ENCODE measurements at regions not wholly inside any gene's neighbourhood (a gene's known extent, or its start where the extent isn't known, plus 50 kb on each side); places are given as distances from the start of the nearest gene placed in this dataset.

GRCh38 chr10:123494301-123494808 lies 171.8 kb upstream of the GPR26 start:
- DNase-seq (ENCODE audit: extremely low spot score in 2 of 2): no peak
- H3K27me3 ChIP-seq: no peaks in the 10 kb centered on the region
- no peaks in the 10 kb centered on the region for H3K36me3 ChIP-seq
- TF ChIP-seq POLR2A (IDR thresholded peaks at IDR 0.05) (no peak), CTCF (IDR thresholded peaks at IDR 0.05) (no peak)
- H3K27ac ChIP-seq: no peak overlapping the region
- no peaks in the 10 kb centered on the region for H3K9me3 ChIP-seq
- H3K4me3 ChIP-seq: no peak overlapping the region
- no peaks in the 10 kb centered on the region for H3K4me1 ChIP-seq
- intact Hi-C loops (cut with DNase I): no loop called here

GRCh38 chr10:123496375-123496774 lies 169.8 kb upstream of the GPR26 start:
- H3K4me3 ChIP-seq: no peak overlapping the region
- no peaks in the 10 kb centered on the region for H3K27me3 ChIP-seq
- no peak overlapping the region for H3K27ac ChIP-seq
- no peaks in the 10 kb centered on the region for H3K9me3 ChIP-seq
- DNase-seq (ENCODE audit: extremely low spot score in 2 of 2): no peak
- H3K36me3 ChIP-seq: no peaks in the 10 kb centered on the region
- no peaks in the 10 kb centered on the region for H3K4me1 ChIP-seq
- TF ChIP-seq POLR2AphosphoS5 (IDR thresholded peaks at IDR 0.05; ENCODE audit: insufficient read depth in 1 of 2, low read depth in 1 of 2): no peak
- TF ChIP-seq POLR2A (IDR thresholded peaks at IDR 0.05): no peak
- TF ChIP-seq CTCF (IDR thresholded peaks at IDR 0.05): no peak
- intact Hi-C loops (cut with DNase I): no loop called here

GRCh38 chr10:123496996-123497660 lies 169.0 kb upstream of the GPR26 start:
- Histone ChIP-seq H3K4me1 (no peaks in the 10 kb centered on the region), H3K27ac (no peak overlapping the region), H3K4me3 (no peak overlapping the region), H3K27me3 (no peaks in the 10 kb centered on the region), H3K36me3 (no peaks in the 10 kb centered on the region), H3K9me3 (no peaks in the 10 kb centered on the region)
- TF ChIP-seq POLR2AphosphoS5 (IDR thresholded peaks at IDR 0.05; ENCODE audit: insufficient read depth in 1 of 2, low read depth in 1 of 2) (no peak), CTCF (IDR thresholded peaks at IDR 0.05) (no peak), POLR2A (IDR thresholded peaks at IDR 0.05) (no peak)
- intact Hi-C loops (cut with DNase I): no loop called here
- DNase-seq (ENCODE audit: extremely low spot score in 2 of 2): no peak

GRCh38 chr10:123500110-123500509 lies 166.0 kb upstream of the GPR26 start:
- peaks cover 22% of the 10 kb centered on the region for H3K4me1 ChIP-seq
- H3K36me3 ChIP-seq: no peaks in the 10 kb centered on the region
- H3K9me3 ChIP-seq: no peaks in the 10 kb centered on the region
- no peak for DNase-seq (ENCODE audit: extremely low spot score in 2 of 2)
- no peaks in the 10 kb centered on the region for H3K27me3 ChIP-seq
- no peak overlapping the region for H3K27ac ChIP-seq
- no peak overlapping the region for H3K4me3 ChIP-seq
- intact Hi-C loops (cut with DNase I): no loop called here
- TF ChIP-seq POLR2A (IDR thresholded peaks at IDR 0.05) (no peak), CTCF (IDR thresholded peaks at IDR 0.05) (no peak), POLR2AphosphoS5 (IDR thresholded peaks at IDR 0.05; ENCODE audit: insufficient read depth in 1 of 2, low read depth in 1 of 2) (no peak)

GRCh38 chr10:123501148-123501547 lies 165.0 kb upstream of the GPR26 start:
- Histone ChIP-seq H3K4me3 (no peak overlapping the region), H3K9me3 (no peaks in the 10 kb centered on the region), H3K27me3 (no peaks in the 10 kb centered on the region), H3K27ac (no peak overlapping the region), H3K4me1 (peaks cover 22% of the 10 kb centered on the region), H3K36me3 (no peaks in the 10 kb centered on the region)
- DNase-seq (ENCODE audit: extremely low spot score in 2 of 2): no peak
- intact Hi-C loops (cut with DNase I): no loop called here
- no peak for TF ChIP-seq CTCF (IDR thresholded peaks at IDR 0.05)
- no peak for TF ChIP-seq POLR2AphosphoS5 (IDR thresholded peaks at IDR 0.05; ENCODE audit: insufficient read depth in 1 of 2, low read depth in 1 of 2)
- no peak for TF ChIP-seq POLR2A (IDR thresholded peaks at IDR 0.05)

Data from vagina (tissue), 2 donors.